22Rv1 (cell line): ENCODE measurements at regions not wholly inside any gene's neighbourhood (a gene's known extent, or its start where the extent isn't known, plus 50 kb on each side); places are given as distances from the start of the nearest gene placed in this dataset.

Experiments
- ZFX ChIP-seq: fragments of 450-650 bp; IDR thresholded peaks from 2 replicates; pipeline ENCODE4 v1.6.1; 2017; ENCODE audit warnings: antibody characterized with exemption, borderline replicate concordance
- TF ChIP-seq, protein P1 (sequence below): fragments of 450-650 bp; IDR thresholded peaks from 2 replicates; pipeline ENCODE4 v1.5.1; 2017; ENCODE audit warnings: mild to moderate bottlenecking

DNA sequence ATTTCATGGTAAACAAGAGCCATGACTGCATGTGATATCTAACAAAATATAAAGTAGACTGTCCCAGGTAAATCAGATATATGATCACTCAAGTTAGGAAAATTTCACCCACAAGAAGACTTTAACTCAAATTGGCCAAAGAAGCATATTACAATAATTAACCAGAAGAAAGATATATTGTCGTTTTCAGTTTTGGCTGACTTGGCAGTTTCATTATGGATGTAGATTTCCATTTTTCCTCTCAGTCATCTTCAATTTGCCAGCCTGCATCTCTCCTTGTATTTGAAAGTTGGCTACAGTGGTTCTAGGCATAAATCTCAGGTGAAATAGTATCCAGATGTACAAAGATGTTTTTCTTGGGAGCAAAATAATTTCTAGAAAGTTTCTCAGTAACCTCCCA, 761.6 kb downstream of the LRFN5 start:
- TF ChIP-seq, protein P1, sequence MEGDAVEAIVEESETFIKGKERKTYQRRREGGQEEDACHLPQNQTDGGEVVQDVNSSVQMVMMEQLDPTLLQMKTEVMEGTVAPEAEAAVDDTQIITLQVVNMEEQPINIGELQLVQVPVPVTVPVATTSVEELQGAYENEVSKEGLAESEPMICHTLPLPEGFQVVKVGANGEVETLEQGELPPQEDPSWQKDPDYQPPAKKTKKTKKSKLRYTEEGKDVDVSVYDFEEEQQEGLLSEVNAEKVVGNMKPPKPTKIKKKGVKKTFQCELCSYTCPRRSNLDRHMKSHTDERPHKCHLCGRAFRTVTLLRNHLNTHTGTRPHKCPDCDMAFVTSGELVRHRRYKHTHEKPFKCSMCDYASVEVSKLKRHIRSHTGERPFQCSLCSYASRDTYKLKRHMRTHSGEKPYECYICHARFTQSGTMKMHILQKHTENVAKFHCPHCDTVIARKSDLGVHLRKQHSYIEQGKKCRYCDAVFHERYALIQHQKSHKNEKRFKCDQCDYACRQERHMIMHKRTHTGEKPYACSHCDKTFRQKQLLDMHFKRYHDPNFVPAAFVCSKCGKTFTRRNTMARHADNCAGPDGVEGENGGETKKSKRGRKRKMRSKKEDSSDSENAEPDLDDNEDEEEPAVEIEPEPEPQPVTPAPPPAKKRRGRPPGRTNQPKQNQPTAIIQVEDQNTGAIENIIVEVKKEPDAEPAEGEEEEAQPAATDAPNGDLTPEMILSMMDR: no peak
- no peak for TF ChIP-seq ZFX
